Tibial nerve (tissue), 4 donors: ENCODE measurements at regions not wholly inside any gene's neighbourhood (a gene's known extent, or its start where the extent isn't known, plus 50 kb on each side); places are given as distances from the start of the nearest gene placed in this dataset.

ENCODE experiments used
- CTCF ChIP-seq, 5 experiments: fragments of 200-600 bp in 3 of 5; fragments of 450-650 bp in 2 of 5; sonication (generic) in 3 of 5; IDR thresholded peaks; one replicate each; pipeline ENCODE4 v1.5.1; 2016 to 2019; ENCODE audit warnings: antibody characterized with exemption in 5 of 5, mild to moderate bottlenecking in 3 of 5, moderate library complexity in 2 of 5
- EP300 ChIP-seq, 2 donors: sonication (generic); formaldehyde crosslinking; IDR thresholded peaks; one replicate each; pipeline ENCODE4 v1.6.1; 2017; ENCODE audit warnings: antibody characterized with exemption in 2 of 2, mild to moderate bottlenecking in 1 of 2
- POLR2A ChIP-seq, 2 donors: fragments of 450-650 bp; IDR thresholded peaks; one replicate each; pipeline ENCODE4 v1.6.1; 2017; ENCODE audit warnings: antibody characterized with exemption in 2 of 2, mild to moderate bottlenecking in 2 of 2, moderate library complexity in 2 of 2

GRCh38 chr15:95940431-95940985 is 390.0 kb upstream of the NR2F2 start:
- TF ChIP-seq CTCF (IDR thresholded peaks at IDR 0.05): no peak
- no peak for TF ChIP-seq POLR2A (IDR thresholded peaks at IDR 0.05)
- TF ChIP-seq EP300 (IDR thresholded peaks at IDR 0.05): no peak
